Common myeloid progenitor, CD34-positive (primary cell): ENCODE measurements at regions not wholly inside any gene's neighbourhood (a gene's known extent, or its start where the extent isn't known, plus 50 kb on each side); places are given as distances from the start of the nearest gene placed in this dataset.
"Not testable (repeated sequence)": the region's sequence is repeated elsewhere in the genome, so short reads cannot be mapped to it uniquely, and the experiment has no call there.

Experiments used
- CTCF ChIA-PET: fragments of 350-600 bp; sonication (Branson Sonifier 250); formaldehyde crosslinking; loops from one replicate; lab custom pipeline; 2021; ENCODE audit warnings: antibody characterized with exemption; lab: Charles Lee
- POLR2A ChIA-PET: fragments of 350-600 bp; sonication (Branson Sonifier 250); formaldehyde crosslinking; loops from one replicate; lab custom pipeline; 2021; ENCODE audit warnings: antibody characterized with exemption; lab: Charles Lee
- DNase-seq, 3 donors: peaks; one replicate each; pipeline versions ENCODE4 v3.0.0 to v3.0.0-alpha.2; 2013
- H3K27ac ChIP-seq, 2 experiments: 1 replicate in 1 of 2; 2 replicates in 1 of 2; pipeline ENCODE4 v1.7.0; 2013; ENCODE audit warnings: inconsistent platforms in 2 of 2, low read length in 2 of 2, mild to moderate bottlenecking in 2 of 2, low read depth in 1 of 2, moderate library complexity in 1 of 2; ENCODE audit not compliant: severe bottlenecking in 2 of 2, insufficient read depth in 1 of 2, poor library complexity in 1 of 2
- H3K27me3 ChIP-seq, 5 experiments: replicated peaks in 2 of 5; 1 replicate in 3 of 5; 2 replicates in 2 of 5; pipeline versions ENCODE4 v1.6.1 to v1.7.0; 2013; ENCODE audit warnings: low read length in 4 of 5, mild to moderate bottlenecking in 2 of 5, moderate library complexity in 2 of 5, inconsistent platforms in 1 of 5; ENCODE audit not compliant: insufficient read depth in 5 of 5, control insufficient read depth in 4 of 5
- H3K36me3 ChIP-seq, 4 experiments: 1 replicate in 2 of 4; 2 replicates in 2 of 4; pipeline versions ENCODE4 v1.6.1 to v1.7.0; 2013; ENCODE audit warnings: low read length in 3 of 4, control low read depth in 1 of 4, mild to moderate bottlenecking in 1 of 4; ENCODE audit not compliant: control insufficient read depth in 4 of 4, insufficient read depth in 4 of 4
- H3K4me1 ChIP-seq, 4 experiments: 1 replicate in 3 of 4; 2 replicates in 1 of 4; pipeline versions ENCODE4 v1.6.1 to v1.7.1; 2013; ENCODE audit warnings: low read length in 3 of 4, mild to moderate bottlenecking in 3 of 4, control low read depth in 1 of 4, inconsistent platforms in 1 of 4, moderate library complexity in 1 of 4; ENCODE audit not compliant: control insufficient read depth in 4 of 4, insufficient read depth in 4 of 4; ENCODE audit errors: control extremely low read depth in 1 of 4
- H3K4me3 ChIP-seq, 7 experiments: 1 replicate in 4 of 7; 2 replicates in 3 of 7; pipeline versions ENCODE4 v1.5.1 to v1.7.0; 2013; ENCODE audit warnings: mild to moderate bottlenecking in 7 of 7, low read length in 6 of 7, moderate library complexity in 6 of 7, inconsistent platforms in 2 of 7, low read depth in 2 of 7, control low read depth in 1 of 7; ENCODE audit not compliant: insufficient read depth in 4 of 7, control insufficient read depth in 1 of 7; ENCODE audit errors: extremely low read depth in 1 of 7
- H3K9me3 ChIP-seq, 5 experiments: 1 replicate in 4 of 5; 2 replicates in 1 of 5; pipeline versions ENCODE4 v1.6.1 to v1.7.1; 2013; ENCODE audit warnings: low read length in 4 of 5, mild to moderate bottlenecking in 2 of 5, inconsistent platforms in 1 of 5, low read depth in 1 of 5, moderate library complexity in 1 of 5; ENCODE audit not compliant: control insufficient read depth in 4 of 5, insufficient read depth in 2 of 5; ENCODE audit errors: control extremely low read depth in 1 of 5
- WGBS: methylation state at CpG from one replicate; pipeline ENCODE4 v1.1.5; 2013; ENCODE audit not compliant: insufficient coverage; 5-methylcytosine and 5-hydroxymethylcytosine counted together

DNA sequence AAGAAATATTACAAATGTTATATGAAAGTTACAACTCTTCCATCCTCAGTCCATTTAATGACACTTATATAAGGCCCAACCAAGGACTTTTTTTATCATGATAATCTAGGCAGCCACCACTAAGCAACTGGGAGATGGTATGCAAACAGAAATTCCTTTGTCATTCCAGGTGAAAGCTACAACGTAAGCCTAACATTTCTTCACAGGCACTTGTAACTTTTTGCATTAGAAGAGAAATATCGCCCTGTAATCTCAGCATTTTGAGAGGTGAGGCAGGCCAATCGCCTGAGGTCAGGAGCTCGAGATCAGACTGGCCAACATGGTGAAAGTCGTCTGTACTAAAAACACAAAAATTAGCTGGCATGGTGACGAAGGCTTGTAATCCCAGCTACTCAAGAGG, 581.2 kb upstream of the SLC8A1 start:
- POLR2A ChIA-PET = no interaction called here
- Histone ChIP-seq H3K4me1 (no peaks in the 10 kb centered on the region), H3K9me3 (no peaks in the 10 kb centered on the region), H3K36me3 (no peaks in the 10 kb centered on the region), H3K4me3 (no peak overlapping the region), H3K27me3 (no peaks in the 10 kb centered on the region), H3K27ac (no peak overlapping the region)
- 93% methylated on average over 6 of the region's 6 CpGs for WGBS
- CTCF ChIA-PET = no interaction called here
- DNase-seq = no peak

DNA sequence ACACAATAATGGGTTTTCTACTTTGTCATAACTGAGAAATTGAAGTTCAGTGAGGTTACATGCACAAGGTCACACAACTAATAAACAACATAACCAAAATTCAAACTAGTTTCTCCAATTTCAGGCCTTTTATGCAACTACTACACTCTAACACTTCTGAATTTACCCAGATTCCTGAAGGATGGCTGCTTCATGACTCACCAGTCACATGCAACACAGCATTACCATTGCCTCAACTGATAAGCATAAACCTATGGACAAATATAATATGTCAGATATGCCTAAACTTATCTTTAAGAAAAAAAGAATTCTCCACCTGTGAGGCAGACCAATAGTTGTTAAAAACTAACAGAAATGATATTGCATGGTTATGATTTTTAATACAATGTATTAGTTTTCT, 586.5 kb upstream of the SLC8A1 start:
- Histone ChIP-seq H3K27me3 (no peaks in the 10 kb centered on the region), H3K4me3 (no peak overlapping the region), H3K27ac (no peak overlapping the region), H3K9me3 (no peaks in the 10 kb centered on the region), H3K36me3 (no peaks in the 10 kb centered on the region), H3K4me1 (no peaks in the 10 kb centered on the region)
- CTCF ChIA-PET = no interaction called here
- POLR2A ChIA-PET = interaction anchor here (0.6 kb wide), 1 partner anchor 33 kb away, joined by 3 read pairs; no protein-coding TSS in a partner anchor
- DNase-seq = no peak

DNA sequence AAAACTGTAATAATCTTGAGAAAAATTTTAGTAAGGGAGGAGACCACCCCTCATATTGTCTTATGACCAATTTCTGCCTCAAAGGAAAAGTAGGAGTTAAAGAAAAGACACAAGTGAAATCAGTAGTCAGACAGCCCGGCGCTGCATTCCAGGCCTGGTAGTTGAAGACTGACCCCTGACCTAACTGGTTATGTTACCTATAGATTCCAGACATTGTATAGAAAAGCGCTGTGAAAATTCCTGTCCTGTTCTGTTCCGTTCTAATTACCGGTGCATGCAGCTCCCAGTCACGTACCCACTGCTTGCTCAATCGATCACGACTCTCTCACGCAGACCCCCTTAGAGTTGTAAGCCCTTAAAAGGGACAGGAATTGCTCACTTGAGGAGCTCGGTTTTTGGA, 587.9 kb upstream of the SLC8A1 start:
- CTCF ChIA-PET, H3K4me3 ChIP-seq, H3K27ac ChIP-seq, H3K4me1 ChIP-seq, DNase-seq, H3K27me3 ChIP-seq, H3K9me3 ChIP-seq, POLR2A ChIA-PET, H3K36me3 ChIP-seq: not testable (repeated sequence)
- 98% methylated on average over 8 of the region's 10 CpGs for WGBS

DNA sequence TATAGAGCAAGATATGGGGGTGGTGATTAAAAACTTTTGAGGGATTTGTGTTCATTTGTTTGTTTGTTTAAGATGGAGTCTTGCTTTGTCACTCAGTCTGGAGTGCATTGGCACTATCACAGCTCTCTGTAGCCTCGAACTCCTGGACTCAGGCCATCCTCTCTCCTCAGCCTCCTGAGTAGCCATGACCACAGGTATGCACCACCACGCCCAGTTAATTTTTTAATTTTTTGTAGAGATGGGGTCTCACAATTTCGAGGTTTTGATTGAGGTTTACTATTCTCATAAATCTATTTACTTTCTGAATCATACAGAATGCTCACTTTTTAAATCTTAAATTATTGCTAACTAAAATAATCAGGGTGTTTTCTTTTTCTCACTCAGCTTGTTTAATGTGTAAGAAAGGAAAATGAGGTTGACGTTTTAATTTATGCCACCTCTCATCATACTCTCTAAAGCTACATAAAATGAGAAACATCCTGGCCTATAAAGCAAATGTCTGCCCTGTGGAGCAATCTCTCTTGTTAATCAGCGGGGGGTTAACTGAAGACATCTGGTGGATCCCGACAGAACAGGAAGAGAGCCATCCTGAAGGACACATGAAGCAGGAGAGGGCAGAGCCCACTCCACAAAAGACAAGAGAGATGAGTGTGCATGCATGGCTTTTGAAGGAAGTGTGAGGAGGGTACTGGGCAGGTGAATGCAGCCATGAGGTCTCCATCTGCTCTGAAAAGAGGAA, 589.1 kb upstream of the SLC8A1 start:
- ChIA-PET CTCF (interaction anchor here (0.6 kb wide), 1 partner anchor 251 kb away, joined by 3 read pairs; no protein-coding TSS in a partner anchor), POLR2A (no interaction called here)
- Histone ChIP-seq H3K27me3 (no peaks in the 10 kb centered on the region), H3K27ac (no peak overlapping the region), H3K36me3 (no peaks in the 10 kb centered on the region), H3K9me3 (peaks cover 0 to 1% (median 0%) of the 10 kb centered on the region in 5 experiments), H3K4me1 (no peaks in the 10 kb centered on the region), H3K4me3 (no peak overlapping the region)
- 89% methylated on average over 3 of the region's 6 CpGs for WGBS
- DNase-seq = no peak

DNA sequence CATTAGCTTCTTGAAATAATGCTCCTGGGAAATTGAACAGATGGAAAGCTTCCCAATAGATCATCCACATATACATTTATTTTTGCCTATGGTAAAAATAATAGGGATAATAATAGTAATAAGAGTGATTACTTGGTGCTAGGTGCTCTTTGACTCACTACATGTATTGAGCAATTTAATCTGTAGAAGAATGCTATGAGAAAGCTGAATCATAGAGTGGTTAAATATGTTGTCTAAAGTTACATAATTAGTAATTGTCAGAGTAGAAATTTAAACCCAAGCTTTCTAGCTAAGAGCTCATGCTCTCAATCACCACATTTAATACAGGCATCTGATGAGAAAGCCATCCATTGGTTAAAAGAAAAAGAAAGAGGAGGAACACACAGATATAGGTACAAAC, 590.5 kb upstream of the SLC8A1 start:
- Histone ChIP-seq H3K27ac (no peak overlapping the region), H3K36me3 (no peaks in the 10 kb centered on the region), H3K4me1 (no peaks in the 10 kb centered on the region), H3K9me3 (peaks cover 0 to 1% (median 0%) of the 10 kb centered on the region in 5 experiments), H3K4me3 (no peak overlapping the region), H3K27me3 (no peaks in the 10 kb centered on the region)
- CTCF ChIA-PET = no interaction called here
- DNase-seq = no peak
- POLR2A ChIA-PET = no interaction called here

DNA sequence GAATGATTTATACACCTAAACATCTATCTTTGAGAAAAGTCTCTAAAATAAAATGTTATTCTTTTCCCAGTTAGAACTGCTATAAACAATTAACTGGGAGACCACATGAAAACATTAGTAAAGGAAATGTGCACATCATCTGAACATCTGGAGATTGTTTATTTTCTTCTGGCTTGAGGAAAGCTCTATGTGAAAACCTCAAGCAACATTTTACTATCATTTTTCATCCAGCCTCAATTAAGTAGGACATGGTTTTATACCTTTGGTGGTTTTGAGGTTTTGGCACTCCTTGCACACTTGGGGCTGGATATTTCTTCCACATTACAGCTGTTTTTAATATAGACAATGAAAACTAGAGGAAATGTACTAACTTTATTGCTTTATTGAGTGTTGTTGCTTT, 609.5 kb upstream of the SLC8A1 start:
- Histone ChIP-seq H3K9me3 (peaks cover 0 to 8% (median 0%) of the 10 kb centered on the region in 5 experiments), H3K27ac (no peak overlapping the region), H3K4me1 (peaks cover 0 to 11% (median 1%) of the 10 kb centered on the region in 4 experiments), H3K36me3 (no peaks in the 10 kb centered on the region), H3K27me3 (no peaks in the 10 kb centered on the region), H3K4me3 (no peak overlapping the region)
- DNase-seq = peak; percentile 0 to 49 (median 46)
- POLR2A ChIA-PET = no interaction called here
- CTCF ChIA-PET = no interaction called here

DNA sequence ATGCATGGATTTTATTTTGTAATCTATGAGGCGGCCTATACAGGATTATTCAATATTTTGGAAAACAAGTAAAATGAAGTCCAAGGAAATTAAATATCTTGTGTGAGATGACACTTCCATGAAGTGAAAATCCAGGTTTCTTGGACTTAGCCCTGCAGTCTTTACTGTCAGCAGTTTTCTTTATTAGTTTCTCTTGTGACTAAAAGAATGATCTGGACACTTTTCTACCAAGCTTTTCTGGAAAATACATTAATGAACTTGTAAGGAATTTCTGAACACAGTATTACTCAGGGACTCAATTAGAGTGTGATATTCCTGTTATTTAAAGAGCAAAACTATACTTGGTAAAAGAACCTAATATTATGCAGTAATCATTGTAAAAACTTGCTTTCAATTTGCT, 610.4 kb upstream of the SLC8A1 start:
- ChIA-PET CTCF (no interaction called here), POLR2A (no interaction called here)
- no peak overlapping the region for H3K4me3 ChIP-seq
- no peak overlapping the region for H3K27ac ChIP-seq
- WGBS = 100% methylated on average over 1 of the region's 1 CpG
- peaks cover 0 to 8% (median 0%) of the 10 kb centered on the region in 5 experiments for H3K9me3 ChIP-seq
- no peaks in the 10 kb centered on the region for H3K27me3 ChIP-seq
- peaks cover 0 to 11% (median 1%) of the 10 kb centered on the region in 4 experiments for H3K4me1 ChIP-seq
- H3K36me3 ChIP-seq = no peaks in the 10 kb centered on the region
- no peak for DNase-seq
